RWPE2 (cell line): ENCODE measurements at regions not wholly inside any gene's neighbourhood (a gene's known extent, or its start where the extent isn't known, plus 50 kb on each side); places are given as distances from the start of the nearest gene placed in this dataset.

Experiments
- ATAC-seq: fragments of 200-7000 bp; cut with Tn5 transposase; 3 replicates; pipeline ENCODE4 v1.9.1; 2021; ENCODE audit warnings: low read depth
- DNase-seq: peaks from one replicate; pipeline ENCODE4 v3.0.0-alpha.2; 2020; ENCODE audit warnings: low spot score
- H3K27ac ChIP-seq: fragments of 450-650 bp; 2 replicates; pipeline ENCODE4 v1.5.1; 2017; ENCODE audit warnings: mild to moderate bottlenecking; ENCODE audit not compliant: poor library complexity, severe bottlenecking
- H3K27me3 ChIP-seq: fragments of 250-450 bp; sonication (Bioruptor Pico); 2 replicates; pipeline ENCODE4 v1.5.1; 2021; ENCODE audit warnings: mild to moderate bottlenecking, moderate library complexity; ENCODE audit not compliant: insufficient read depth, poor library complexity, severe bottlenecking
- H3K36me3 ChIP-seq: fragments of 250-450 bp; sonication (Bioruptor Pico); 2 replicates; pipeline ENCODE4 v1.5.1; 2020; ENCODE audit warnings: low read depth, mild to moderate bottlenecking, moderate library complexity
- H3K4me1 ChIP-seq: fragments of 250-450 bp; sonication (Bioruptor Pico); 2 replicates; pipeline ENCODE4 v1.5.1; 2021; ENCODE audit warnings: mild to moderate bottlenecking, moderate library complexity; ENCODE audit not compliant: insufficient read depth, poor library complexity, severe bottlenecking
- H3K4me3 ChIP-seq: fragments of 250-450 bp; sonication (Bioruptor Pico); 2 replicates; pipeline ENCODE4 v1.5.1; 2021; ENCODE audit warnings: mild to moderate bottlenecking, moderate library complexity; ENCODE audit not compliant: severe bottlenecking
- H3K9me3 ChIP-seq: fragments of 250-450 bp; sonication (Bioruptor Pico); 2 replicates; pipeline ENCODE4 v1.5.1; 2021; ENCODE audit warnings: mild to moderate bottlenecking, moderate library complexity; ENCODE audit not compliant: severe bottlenecking
- CTCF ChIP-seq: fragments of 450-650 bp; IDR thresholded peaks from one replicate; pipeline ENCODE4 v1.5.1; 2017; ENCODE audit warnings: mild to moderate bottlenecking, moderate library complexity; ENCODE audit not compliant: poor library complexity, severe bottlenecking

GRCh38 chr2:107009275-107009674, 123.3 kb upstream of the ST6GAL2 start:
- TF ChIP-seq CTCF, result no peak
- no peak for ATAC-seq
- no peak for DNase-seq

GRCh38 chr2:107012714-107013306, 126.8 kb upstream of the ST6GAL2 start:
- Histone ChIP-seq H3K4me1 (no peaks in the 10 kb centered on the region), H3K4me3 (no peak overlapping the region), H3K27ac (no peak overlapping the region), H3K9me3 (no peaks in the 10 kb centered on the region), H3K27me3 (no peaks in the 10 kb centered on the region), H3K36me3 (no peaks in the 10 kb centered on the region)
- ATAC-seq (no peak), DNase-seq (no peak)
- TF ChIP-seq CTCF, result no peak

More at GRCh38 chr2:107009275-107009674, 123.3 kb upstream of the ST6GAL2 start:
- H3K27ac ChIP-seq, result no peak overlapping the region
- no peaks in the 10 kb centered on the region for H3K4me1 ChIP-seq
- H3K4me3 ChIP-seq, result no peak overlapping the region
- H3K9me3 ChIP-seq, result no peaks in the 10 kb centered on the region
- H3K36me3 ChIP-seq, result no peaks in the 10 kb centered on the region
- no peaks in the 10 kb centered on the region for H3K27me3 ChIP-seq

GRCh38 chr2:107013884-107014283, 127.9 kb upstream of the ST6GAL2 start:
- TF ChIP-seq CTCF, result no peak
- Histone ChIP-seq H3K27ac (no peak overlapping the region), H3K36me3 (no peaks in the 10 kb centered on the region), H3K27me3 (no peaks in the 10 kb centered on the region), H3K4me3 (no peak overlapping the region), H3K9me3 (no peaks in the 10 kb centered on the region), H3K4me1 (no peaks in the 10 kb centered on the region)
- DNase-seq, result no peak
- no peak for ATAC-seq

GRCh38 chr2:107018366-107018765, 132.4 kb upstream of the ST6GAL2 start:
- Histone ChIP-seq H3K27me3 (no peaks in the 10 kb centered on the region), H3K4me1 (no peaks in the 10 kb centered on the region), H3K4me3 (no peak overlapping the region), H3K36me3 (no peaks in the 10 kb centered on the region), H3K27ac (no peak overlapping the region), H3K9me3 (no peaks in the 10 kb centered on the region)
- ATAC-seq (no peak), DNase-seq (no peak)
- TF ChIP-seq CTCF, result no peak

- Histone ChIP-seq H3K4me3 (no peak overlapping the region), H3K36me3 (no peaks in the 10 kb centered on the region), H3K4me1 (no peaks in the 10 kb centered on the region), H3K27me3 (no peaks in the 10 kb centered on the region), H3K27ac (no peak overlapping the region), H3K9me3 (no peaks in the 10 kb centered on the region)
- TF ChIP-seq CTCF, result no peak
- ATAC-seq, result no peak
- no peak for DNase-seq
Measured at GRCh38 chr2:107020392-107020791, 134.4 kb upstream of the ST6GAL2 start.
